ENCODE measurements at regions not wholly inside any gene's neighbourhood (a gene's known extent, or its start where the extent isn't known, plus 50 kb on each side); places are given as distances from the start of the nearest gene placed in this dataset.
"Not testable (repeated sequence)": the region's sequence is repeated elsewhere in the genome, so short reads cannot be mapped to it uniquely, and the experiment has no call there.

DNA sequence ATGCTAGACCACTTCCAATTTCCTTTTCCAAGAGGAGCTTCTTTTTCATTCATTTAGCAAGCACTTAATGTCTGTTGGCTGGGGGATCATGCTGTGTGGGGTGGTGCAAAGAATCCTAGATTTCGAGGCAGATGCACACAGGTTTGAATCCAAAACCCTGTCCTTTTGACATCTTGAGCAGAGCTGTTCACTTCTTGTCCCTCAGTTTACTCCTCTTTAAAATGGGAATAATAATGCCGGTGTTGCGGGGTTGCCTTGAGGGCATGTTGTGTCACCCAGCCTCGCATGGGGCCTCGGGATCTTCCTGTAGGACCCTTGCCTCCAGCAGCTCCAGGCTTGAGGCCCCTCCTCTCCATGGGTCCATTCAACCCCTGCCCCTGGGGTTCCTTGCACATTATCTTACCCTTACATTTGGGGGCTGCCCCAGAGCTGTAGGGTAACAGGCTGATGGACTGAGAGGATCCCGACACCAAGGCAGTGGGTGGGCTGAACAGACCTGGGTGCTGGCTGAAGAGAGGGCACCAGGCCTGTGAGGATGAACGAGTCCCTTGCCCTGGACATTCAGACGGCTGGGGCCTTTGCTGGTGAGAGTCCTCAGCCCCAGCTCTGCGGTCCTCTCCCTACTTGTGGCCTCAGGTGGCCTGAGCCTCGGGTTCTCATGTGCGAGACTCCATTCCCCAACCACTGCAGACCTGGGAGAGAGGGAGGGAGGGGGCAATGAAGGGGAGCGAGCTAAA, 145.8 kb downstream of the BARX1 start:
- DNase-seq: no peak

DNA sequence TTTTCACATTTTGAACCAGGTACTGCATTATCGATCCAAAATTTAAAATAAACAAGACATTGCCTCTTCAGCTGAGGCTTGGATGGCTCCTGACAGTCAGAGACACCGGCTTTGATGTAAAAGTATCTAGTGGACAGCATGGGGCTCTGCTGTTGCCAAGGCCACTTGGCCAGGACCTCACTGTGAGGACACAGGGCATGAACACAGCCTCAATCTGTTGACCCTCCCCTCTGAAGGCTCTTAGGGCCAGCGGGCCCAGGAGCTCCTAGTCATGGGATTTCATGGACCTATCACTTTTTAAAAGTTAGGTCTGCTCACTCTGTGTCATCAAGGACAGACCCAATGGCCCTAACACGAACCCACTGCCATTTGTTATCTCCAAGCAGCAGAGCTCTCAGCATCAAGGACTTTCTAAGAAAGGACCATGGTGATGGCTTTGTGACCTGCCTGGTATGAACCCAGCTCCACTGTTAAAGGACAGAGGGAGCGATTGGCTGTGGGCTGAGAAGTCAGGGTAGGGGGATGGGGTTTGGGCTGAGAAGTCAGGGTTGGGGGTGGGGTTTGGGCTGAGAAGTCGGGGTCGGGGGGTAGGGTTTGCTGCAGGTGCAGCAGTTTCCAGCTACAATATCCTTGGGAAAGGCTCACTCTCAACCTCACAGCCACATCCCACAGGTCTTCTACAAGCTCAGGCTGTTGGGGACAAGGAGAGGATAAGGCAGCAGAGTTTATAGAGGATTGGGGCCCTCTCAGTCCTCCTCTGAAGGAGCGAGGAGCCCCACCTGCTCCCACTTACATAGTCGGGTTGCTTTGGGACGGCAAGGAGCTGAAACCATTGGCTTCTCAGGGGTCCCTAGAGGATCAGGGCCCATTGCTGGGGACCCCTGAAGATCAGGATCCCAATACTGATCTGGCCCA, 146.8 kb downstream of the BARX1 start:
- DNase-seq: no peak

DNA sequence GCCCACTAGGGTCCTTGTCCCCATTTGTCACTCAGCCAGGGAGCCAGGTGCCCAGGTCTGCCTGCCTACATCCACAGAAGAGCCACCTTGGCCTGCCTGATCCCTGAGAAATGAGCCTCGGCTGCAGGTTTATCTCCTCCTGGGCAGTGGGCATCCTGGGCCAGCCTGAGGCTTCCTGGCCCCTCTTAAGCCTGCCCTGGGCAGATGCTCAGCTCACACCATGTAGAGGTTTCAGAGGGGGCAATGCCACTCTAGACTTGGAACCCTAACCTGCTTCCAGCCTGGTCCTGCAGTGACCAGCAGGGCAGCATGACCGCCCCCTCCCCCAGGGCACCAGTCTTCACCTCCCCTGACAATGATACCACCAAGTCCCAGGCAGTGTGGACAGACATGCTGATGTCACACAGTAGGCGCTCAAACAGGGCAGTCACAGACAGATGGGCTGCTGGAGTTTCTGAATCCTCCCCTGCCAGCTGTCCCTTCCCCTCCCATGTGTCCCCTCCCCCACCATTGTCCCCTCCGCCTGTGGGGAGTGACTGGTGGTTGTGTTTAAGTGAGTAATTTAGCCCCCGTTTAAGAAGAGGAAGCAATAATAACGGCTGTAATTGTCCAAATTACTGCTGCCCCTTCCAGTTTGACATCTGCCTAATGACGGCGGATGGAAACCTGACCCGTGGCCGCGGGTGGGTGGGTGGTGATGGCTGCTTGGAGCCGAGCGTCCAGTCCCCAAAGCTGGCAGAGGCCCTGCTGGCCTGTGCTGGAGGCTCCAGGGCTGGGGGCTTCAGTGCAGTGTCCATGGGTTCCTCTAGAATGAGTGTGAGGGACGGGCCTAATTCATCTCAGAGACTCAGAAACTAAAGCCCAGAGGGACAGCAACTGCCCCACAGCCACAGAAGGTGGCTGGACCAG, 147.7 kb downstream of the BARX1 start:
- DNase-seq: no peak

DNA sequence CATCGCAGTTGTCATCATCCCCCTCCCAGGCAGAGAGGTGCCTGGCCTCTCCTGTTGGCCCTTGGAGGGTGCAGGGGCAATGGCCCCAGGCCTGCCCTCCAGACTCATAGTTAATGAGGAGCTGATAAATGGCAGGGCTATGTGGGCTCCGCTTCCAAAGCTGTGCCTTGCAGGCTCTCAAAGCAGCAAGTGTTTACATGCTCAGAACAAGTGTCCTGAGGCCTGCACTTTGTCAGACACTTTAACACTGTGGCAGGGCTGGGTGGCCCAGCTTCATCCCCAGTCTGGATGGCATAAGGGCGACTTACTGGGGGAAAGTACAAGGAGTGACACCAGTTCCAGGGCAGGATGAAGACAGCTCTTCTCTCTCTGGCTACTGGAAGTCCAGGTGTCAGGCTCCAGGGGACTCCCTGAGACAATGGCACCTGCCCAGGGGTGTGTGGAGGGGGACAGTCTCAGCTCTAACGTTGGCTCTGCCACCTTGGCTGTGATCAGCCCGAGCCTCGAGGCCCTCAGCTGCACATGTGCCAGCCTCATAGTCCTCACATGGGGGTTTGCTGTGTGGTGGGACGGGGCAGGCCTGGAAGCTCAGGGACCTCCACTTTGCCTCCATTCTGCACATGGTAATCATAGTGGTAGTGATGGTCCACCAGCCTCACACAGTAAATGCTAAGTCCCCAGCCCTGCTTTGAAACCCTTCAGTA, 153.4 kb downstream of the BARX1 start:
- DNase-seq: no peak

DNA sequence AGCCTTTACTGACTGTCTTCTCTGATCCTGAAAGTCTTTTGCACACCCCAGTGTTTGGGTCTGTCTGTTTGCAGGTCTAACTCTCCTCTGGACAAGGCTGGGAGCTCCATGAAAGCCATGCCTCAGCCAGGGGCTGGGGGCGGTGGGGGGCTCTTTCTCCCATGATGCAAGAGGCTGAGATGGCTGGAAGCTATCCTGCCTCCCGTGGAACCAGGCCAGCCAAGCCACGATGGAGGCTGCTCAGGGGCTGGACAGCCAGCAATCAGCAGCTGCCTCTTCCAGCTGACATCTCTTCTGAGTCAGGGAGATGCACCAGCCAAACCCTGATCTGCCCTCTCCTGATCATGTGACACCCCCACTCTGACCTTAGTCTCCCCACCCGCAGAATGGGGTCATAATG, 154.0 kb downstream of the BARX1 start:
- DNase-seq: no peak

DNA sequence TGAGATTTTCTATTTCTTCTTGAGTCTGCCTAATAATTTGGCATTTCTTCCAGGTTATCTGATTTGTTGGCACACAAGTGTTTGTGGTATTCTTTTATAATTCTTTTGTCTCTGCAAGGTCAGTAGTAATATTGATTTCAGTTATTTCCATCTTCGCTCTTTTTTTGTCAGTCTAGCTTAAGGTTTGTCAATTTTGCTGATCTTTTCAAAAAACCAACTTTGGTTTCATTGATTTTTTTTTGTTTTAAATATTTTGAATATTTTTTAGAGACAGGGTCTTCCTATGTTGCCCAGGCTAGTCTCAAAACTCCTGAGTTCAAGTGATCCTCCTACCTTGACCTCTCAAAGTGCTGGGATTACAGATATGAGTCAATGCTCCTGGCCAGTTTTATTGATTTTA, 162.8 kb downstream of the BARX1 start:
- DNase-seq: no peak

DNA sequence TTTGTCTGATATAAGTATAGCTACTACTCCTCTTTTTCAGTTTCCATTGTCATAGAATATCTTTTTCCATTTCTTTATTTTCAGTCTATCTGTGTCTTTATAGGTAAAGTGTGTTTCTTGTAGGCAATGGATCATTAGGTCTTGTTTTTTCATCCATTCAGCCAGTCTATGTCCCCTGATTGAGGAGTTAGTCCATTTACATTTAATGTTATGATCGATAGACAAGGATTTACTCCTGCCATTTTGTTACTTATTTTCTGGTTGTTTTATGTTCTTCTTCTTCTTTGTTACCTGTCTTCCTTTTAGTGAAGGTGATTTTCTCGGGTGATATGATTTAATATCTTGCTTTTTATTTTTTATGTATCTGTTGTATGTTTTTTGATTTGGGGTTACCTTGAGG, 169.0 kb downstream of the BARX1 start:
- no peak for DNase-seq

DNA sequence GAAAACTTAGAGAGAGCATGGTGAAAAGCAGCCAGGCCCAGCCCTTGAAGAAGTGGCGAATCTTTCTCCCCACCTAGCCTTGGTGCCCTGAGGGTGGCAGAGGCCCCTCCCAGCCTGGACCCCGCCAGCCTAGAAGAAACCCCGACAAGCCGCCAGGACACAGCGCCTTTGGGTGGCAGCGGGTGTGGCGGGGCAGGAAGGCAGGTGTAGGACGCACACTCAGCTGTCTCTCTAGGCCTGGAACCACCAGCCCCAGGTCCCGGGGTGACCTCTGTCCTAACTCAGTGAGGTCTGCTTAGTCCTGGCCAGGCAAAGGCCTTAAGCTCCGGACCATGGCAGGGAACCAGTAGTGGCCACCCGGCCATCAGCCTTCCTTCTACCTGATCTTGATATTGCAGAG, 178.3 kb downstream of the BARX1 start:
- no peak for DNase-seq

DNA sequence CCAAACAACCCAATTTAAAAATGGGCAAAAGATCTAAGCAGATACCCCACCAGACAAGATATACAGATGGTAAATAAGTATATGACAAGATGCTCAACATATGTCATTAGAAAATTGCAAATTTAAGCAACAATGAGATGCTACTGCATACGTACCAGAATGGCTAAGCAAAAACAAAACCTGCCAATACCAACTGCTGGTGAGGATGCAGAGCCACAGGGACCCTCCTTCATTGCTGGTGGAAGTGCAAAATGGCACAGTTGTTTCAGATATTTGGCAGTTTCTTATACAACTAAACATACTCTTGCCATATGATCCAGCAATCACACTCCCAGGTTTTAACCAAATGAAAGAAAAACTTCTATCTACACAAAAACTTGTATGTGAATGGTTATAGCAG, 178.9 kb downstream of the BARX1 start:
- no peak for DNase-seq

DNA sequence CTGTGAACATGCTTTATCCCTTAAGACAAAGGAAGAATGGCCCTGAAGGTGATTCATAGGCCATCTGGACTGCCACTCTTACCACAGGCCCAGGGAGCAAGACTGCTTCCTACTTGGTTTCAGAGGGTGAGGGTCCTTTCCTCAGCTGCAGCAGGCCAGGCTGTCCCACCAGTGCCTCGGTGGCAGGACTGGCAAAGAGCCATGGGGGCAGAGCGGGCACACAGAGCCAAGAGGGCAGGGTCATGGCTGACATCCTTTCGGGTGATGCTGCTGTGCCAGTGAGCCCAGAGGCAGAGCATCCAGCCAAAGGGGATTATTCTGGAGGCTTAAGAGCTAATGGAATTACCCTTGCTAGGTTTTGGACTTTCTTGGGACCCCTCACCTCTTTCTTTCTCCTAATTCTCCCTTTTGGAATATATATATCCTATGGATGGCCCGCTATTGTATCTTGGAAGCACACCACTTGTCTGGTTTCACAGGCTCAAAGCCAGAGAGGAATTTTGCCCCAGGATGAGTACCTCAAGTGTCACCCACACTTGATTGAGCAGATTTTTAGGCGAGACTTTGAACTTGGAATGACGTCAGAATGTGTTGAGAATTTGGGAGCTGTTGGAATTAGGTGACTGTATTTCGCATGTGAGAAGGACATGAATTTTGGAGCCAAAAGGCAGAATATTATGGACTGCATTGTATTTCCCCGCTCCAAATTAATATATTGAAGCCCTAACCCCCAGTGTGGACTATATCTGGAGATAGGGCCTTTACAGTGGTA, 180.6 kb downstream of the BARX1 start:
- no peak for DNase-seq

DNA sequence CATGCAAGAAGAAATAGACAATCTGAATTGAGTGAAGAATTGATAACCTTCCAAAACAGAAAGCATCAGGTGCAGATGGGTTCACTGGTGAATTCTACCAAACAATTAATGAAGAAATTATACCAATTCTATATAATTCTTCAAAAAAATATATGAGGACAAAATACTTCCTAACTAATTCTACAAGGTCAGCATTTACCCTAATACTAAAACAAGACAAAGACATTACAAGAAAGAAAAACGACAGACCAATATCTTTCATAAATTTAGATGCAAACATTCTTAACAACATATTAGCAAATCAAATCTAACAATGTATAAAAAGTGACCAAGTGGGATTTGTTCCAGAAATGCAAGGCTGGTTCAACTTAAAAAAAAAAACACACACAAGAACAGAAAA, 183.9 kb downstream of the BARX1 start:
- no peak for DNase-seq

DNA sequence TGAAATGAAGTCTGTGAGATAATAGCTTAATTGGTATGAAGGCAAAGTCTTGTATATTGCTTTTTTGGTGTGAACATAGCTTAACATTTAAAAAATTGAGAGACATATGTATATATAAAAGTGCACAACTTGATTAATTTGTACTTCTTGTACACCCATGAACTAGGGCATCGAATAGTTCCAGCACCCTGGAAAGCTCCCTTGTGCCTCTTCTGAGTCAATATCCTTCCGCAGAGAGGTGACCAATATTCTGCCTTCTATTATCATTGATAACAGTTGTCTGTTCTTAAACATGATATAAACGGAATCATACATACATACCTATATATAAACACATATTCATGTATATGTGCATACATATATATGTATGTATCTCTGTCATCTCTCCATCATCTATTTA, 185.4 kb downstream of the PHF2 start:
- DNase-seq: no peak

DNA sequence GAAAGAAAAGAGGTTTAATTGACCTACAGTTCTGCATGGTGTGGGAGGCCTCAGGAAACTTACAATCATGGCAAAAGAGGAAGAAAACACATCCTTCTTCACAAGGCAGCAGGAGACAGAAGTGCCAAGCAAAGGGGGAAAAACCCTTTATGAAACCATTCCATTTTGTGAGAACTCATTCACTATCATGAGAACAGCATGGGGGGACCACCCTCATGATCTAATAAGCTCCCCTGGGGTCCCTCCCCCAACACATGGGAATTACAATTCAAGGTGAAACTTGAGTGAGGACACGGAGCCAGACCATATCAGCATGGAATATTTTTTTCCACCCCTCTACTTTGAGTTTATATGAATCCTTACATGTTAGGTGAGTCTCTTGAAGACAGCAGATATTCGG, 173.7 kb downstream of the PHF2 start:
- no peak for DNase-seq

DNA sequence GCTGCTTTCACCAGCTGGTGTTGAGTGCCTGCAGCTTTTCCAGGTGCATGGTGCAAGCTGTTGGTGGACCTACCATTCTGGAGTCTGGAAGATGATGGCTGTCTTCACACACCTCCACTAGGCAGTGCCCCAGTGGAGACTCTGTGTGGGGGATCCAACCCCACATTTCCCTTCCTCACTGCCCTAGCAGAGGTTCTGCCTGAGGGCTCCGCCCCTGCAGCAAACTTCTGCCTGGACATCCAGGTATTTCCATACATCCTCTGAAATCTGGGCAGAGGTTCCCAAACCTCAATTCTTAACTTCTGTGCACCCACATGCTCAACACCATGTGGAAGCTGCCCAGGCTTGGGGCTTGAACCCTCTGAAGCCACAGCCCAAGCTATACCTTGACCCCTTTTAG, 172.4 kb downstream of the PHF2 start:
- not testable (repeated sequence) for DNase-seq

DNA sequence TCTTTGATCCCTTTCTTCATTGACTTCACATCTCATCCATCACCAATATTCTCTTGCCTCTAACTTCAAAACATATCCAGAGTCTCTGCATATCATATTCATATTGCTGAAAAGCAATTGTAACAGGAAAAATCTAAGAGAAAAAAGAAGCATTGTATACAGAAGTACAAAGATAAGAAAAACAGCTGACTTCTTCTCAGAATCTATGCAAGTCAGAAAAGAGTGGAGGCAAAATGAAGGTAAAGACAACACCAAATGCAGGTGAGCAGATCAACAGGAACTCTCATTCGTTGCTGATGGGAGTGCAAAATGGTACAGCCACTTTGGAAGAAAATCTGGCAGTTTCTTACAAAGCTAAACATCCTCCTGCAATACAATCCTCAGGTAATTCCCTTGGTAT, 155.6 kb downstream of the PHF2 start:
- no peak for DNase-seq

DNA sequence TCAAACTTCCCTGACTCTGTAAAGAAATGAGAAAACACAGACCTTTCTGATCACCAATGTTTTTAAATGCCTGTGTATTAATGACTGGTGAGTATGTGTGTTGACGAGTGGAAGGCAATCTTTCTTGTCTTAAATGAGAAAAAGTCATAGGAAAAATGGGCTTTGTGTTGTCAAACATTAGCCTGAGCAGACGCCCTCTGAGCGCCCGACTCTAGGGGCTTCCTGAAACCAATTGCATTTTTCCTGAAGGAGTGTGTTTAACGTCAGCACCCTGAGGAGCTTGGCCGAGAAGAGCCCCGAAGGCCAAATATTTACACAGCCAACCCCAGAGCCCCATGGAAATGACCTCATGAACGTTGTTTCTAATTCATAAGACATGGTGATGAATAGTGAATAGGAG, 154.3 kb downstream of the PHF2 start:
- no peak for DNase-seq

DNA sequence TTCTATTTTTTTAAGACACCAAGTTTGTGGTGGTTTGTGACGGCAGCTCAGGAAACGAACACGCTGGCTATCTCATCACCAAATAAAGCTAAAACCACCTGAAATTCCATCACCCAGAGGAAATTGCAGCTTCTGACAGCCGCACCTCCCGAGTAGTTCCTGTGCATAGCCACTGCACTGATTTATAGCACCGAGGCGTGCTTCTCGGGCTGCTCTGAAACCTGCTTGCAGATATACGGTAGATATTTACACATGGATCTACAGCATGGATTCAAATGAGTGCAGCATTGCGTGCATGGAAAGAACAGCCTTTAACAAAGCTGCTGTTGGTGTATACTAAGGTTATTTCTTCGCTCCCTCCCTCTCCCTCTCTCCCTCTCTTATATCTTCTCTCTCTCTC, 153.8 kb downstream of the PHF2 start:
- no peak for DNase-seq

Data from CD4-positive, alpha-beta T cell treated with Interleukin-1 beta for 1 hour (primary cell).